ENCODE measurements at regions not wholly inside any gene's neighbourhood (a gene's known extent, or its start where the extent isn't known, plus 50 kb on each side); places are given as distances from the start of the nearest gene placed in this dataset.

DNA sequence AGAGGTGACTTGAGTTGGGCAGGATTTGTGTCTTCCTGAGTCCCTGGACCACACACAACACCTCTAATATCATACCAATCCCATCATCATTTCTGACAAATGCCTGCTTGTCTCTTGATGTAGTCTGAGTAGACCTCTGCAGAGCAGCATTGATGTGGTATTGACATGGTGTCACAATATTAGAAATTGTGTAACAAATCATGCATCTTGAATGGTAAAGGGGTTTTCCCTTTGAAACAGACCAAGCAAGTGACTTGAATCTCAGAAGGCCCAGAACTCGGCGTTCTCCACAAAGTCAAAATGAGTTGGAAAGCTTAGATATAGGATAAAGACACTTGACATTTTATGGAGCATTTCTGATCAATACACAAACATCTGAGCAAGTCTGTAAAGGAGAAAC, 72.7 kb upstream of the KIRREL1 start:
- Histone ChIP-seq H3K9ac (ENCODE audit: low read depth in 1 of 2, low read length in 2 of 2) (no peak overlapping the region), H3K27ac (ENCODE audit: low read depth in 1 of 2, low read length in 2 of 2) (no peak overlapping the region), H3K9me3 (ENCODE audit: control insufficient read depth in 4 of 4, low read length in 3 of 4) (no peaks in the 10 kb centered on the region), H3K4me3 (ENCODE audit: low read depth in 1 of 3, low read length in 3 of 3) (no peak overlapping the region), H3K4me1 (ENCODE audit: control insufficient read depth in 4 of 4, insufficient read depth in 4 of 4, low read length in 3 of 4) (no peaks in the 10 kb centered on the region), H3K27me3 (ENCODE audit: control insufficient read depth in 4 of 4, insufficient read depth in 4 of 4, low read length in 3 of 4) (peaks cover 0 to 2% (median 0%) of the 10 kb centered on the region in 4 donors), H3K36me3 (ENCODE audit: control insufficient read depth in 4 of 4, insufficient read depth in 3 of 4, low read depth in 1 of 4, low read length in 3 of 4) (no peaks in the 10 kb centered on the region)
- WGBS: 83% methylated on average over 2 of the region's 2 CpGs
- DNase-seq (ENCODE audit: low spot score): no peak
- TF ChIP-seq, protein P1, sequence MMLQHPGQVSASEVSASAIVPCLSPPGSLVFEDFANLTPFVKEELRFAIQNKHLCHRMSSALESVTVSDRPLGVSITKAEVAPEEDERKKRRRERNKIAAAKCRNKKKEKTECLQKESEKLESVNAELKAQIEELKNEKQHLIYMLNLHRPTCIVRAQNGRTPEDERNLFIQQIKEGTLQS (IDR thresholded peaks at IDR 0.05): no peak
- TF ChIP-seq FOXA2 (IDR thresholded peaks at IDR 0.05) (no peak), TAF1 (conservative IDR thresholded peaks at IDR 0.05) (no peak)

DNA sequence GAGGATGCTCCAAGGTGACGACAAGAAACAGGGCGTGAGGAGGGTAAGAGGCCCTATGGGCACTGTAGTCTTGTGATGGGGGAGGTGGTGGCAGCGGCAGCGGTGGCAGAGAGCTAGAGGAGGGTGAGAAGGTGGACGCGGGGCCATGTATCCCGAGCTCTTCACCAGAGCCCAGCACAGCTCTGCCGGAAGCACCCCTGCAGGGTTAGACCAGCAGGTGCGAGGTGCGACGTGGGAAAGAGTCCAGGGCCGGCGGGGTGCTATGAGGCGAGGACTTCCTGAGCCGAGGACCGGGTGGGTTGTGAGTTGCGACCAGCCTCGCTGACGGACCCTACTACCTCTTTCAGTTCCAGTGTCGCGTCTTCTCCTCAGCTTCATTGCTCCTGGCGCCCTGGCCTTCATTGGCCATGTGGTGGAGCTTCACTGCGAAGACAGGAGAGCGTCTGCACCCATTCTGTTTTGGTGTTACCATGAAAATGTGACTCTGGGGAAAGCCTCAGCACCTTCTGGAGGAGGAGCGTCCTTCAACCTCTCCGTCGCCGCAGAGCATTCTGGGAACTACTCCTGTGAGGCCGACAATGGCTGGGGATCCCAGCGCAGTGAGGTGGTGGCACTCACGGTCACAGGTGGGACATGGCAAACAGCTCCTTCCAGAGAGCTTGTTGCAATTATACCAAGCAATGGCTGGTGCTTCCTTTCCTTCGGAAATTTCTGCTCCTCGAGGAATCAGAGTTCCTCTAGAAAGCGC, 67.9 kb upstream of the KIRREL1 start:
- WGBS: 93% methylated on average over 34 of the region's 34 CpGs
- Histone ChIP-seq H3K36me3 (ENCODE audit: control insufficient read depth in 4 of 4, insufficient read depth in 3 of 4, low read depth in 1 of 4, low read length in 3 of 4) (no peaks in the 10 kb centered on the region), H3K27me3 (ENCODE audit: control insufficient read depth in 4 of 4, insufficient read depth in 4 of 4, low read length in 3 of 4) (no peaks in the 10 kb centered on the region), H3K4me1 (ENCODE audit: control insufficient read depth in 4 of 4, insufficient read depth in 4 of 4, low read length in 3 of 4) (no peaks in the 10 kb centered on the region), H3K9ac (ENCODE audit: low read depth in 1 of 2, low read length in 2 of 2) (no peak overlapping the region), H3K27ac (ENCODE audit: low read depth in 1 of 2, low read length in 2 of 2) (no peak overlapping the region), H3K4me3 (ENCODE audit: low read depth in 1 of 3, low read length in 3 of 3) (no peak overlapping the region), H3K9me3 (ENCODE audit: control insufficient read depth in 4 of 4, low read length in 3 of 4) (no peaks in the 10 kb centered on the region)
- TF ChIP-seq EGR1 (IDR thresholded peaks at IDR 0.05; ENCODE audit: low read depth in 2 of 2) (no peak), RXRA (IDR thresholded peaks at IDR 0.05) (no peak), TAF1 (conservative IDR thresholded peaks at IDR 0.05) (no peak), JUND (IDR thresholded peaks at IDR 0.05) (no peak), GABPA (IDR thresholded peaks at IDR 0.05 in 1 of 2, conservative IDR thresholded peaks at IDR 0.05 in 1 of 2) (no peak), NR2F2 (IDR thresholded peaks at IDR 0.05) (no peak), HNF4G (IDR thresholded peaks at IDR 0.05) (no peak), RAD21 (IDR thresholded peaks at IDR 0.05) (no peak), SP1 (IDR thresholded peaks at IDR 0.05) (no peak), HNF4A (conservative IDR thresholded peaks at IDR 0.05) (no peak), FOXA1 (IDR thresholded peaks at IDR 0.05) (no peak), CTCF (IDR thresholded peaks at IDR 0.05; ENCODE audit: low read depth, low read length, missing input control) (no peak), YY1 (IDR thresholded peaks at IDR 0.05) (no peak), FOXA2 (IDR thresholded peaks at IDR 0.05) (no peak)
- TF ChIP-seq, protein P1 (IDR thresholded peaks at IDR 0.05): no peak
- TF ChIP-seq, protein P2, sequence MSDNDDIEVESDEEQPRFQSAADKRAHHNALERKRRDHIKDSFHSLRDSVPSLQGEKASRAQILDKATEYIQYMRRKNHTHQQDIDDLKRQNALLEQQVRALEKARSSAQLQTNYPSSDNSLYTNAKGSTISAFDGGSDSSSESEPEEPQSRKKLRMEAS (IDR thresholded peaks at IDR 0.05): no peak
- TF ChIP-seq, protein P3, sequence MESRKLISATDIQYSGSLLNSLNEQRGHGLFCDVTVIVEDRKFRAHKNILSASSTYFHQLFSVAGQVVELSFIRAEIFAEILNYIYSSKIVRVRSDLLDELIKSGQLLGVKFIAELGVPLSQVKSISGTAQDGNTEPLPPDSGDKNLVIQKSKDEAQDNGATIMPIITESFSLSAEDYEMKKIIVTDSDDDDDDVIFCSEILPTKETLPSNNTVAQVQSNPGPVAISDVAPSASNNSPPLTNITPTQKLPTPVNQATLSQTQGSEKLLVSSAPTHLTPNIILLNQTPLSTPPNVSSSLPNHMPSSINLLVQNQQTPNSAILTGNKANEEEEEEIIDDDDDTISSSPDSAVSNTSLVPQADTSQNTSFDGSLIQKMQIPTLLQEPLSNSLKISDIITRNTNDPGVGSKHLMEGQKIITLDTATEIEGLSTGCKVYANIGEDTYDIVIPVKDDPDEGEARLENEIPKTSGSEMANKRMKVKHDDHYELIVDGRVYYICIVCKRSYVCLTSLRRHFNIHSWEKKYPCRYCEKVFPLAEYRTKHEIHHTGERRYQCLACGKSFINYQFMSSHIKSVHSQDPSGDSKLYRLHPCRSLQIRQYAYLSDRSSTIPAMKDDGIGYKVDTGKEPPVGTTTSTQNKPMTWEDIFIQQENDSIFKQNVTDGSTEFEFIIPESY (IDR thresholded peaks at IDR 0.05): no peak
- TF ChIP-seq, protein P4, sequence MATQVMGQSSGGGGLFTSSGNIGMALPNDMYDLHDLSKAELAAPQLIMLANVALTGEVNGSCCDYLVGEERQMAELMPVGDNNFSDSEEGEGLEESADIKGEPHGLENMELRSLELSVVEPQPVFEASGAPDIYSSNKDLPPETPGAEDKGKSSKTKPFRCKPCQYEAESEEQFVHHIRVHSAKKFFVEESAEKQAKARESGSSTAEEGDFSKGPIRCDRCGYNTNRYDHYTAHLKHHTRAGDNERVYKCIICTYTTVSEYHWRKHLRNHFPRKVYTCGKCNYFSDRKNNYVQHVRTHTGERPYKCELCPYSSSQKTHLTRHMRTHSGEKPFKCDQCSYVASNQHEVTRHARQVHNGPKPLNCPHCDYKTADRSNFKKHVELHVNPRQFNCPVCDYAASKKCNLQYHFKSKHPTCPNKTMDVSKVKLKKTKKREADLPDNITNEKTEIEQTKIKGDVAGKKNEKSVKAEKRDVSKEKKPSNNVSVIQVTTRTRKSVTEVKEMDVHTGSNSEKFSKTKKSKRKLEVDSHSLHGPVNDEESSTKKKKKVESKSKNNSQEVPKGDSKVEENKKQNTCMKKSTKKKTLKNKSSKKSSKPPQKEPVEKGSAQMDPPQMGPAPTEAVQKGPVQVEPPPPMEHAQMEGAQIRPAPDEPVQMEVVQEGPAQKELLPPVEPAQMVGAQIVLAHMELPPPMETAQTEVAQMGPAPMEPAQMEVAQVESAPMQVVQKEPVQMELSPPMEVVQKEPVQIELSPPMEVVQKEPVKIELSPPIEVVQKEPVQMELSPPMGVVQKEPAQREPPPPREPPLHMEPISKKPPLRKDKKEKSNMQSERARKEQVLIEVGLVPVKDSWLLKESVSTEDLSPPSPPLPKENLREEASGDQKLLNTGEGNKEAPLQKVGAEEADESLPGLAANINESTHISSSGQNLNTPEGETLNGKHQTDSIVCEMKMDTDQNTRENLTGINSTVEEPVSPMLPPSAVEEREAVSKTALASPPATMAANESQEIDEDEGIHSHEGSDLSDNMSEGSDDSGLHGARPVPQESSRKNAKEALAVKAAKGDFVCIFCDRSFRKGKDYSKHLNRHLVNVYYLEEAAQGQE (IDR thresholded peaks at IDR 0.05): no peak
- no peak for DNase-seq (ENCODE audit: low spot score)
